ENCODE measurements at regions not wholly inside any gene's neighbourhood (a gene's known extent, or its start where the extent isn't known, plus 50 kb on each side); places are given as distances from the start of the nearest gene placed in this dataset.

- TF ChIP-seq CTCF (conservative IDR thresholded peaks at IDR 0.05) (no peak), ZFX (IDR thresholded peaks at IDR 0.05) (no peak)
These were observed 866.9 kb downstream of the TRIB2 start for GRCh38 chr2:13583609-13584008.

Data from C4-2B (cell line).